Tibial nerve (tissue), 4 donors: ENCODE measurements at regions not wholly inside any gene's neighbourhood (a gene's known extent, or its start where the extent isn't known, plus 50 kb on each side); places are given as distances from the start of the nearest gene placed in this dataset.

ENCODE experiments used
- CTCF ChIP-seq, 5 experiments: fragments of 200-600 bp in 3 of 5; fragments of 450-650 bp in 2 of 5; sonication (generic) in 3 of 5; IDR thresholded peaks; one replicate each; pipeline ENCODE4 v1.5.1; 2016 to 2019; ENCODE audit warnings: antibody characterized with exemption in 5 of 5, mild to moderate bottlenecking in 3 of 5, moderate library complexity in 2 of 5
- EP300 ChIP-seq, 2 donors: sonication (generic); formaldehyde crosslinking; IDR thresholded peaks; one replicate each; pipeline ENCODE4 v1.6.1; 2017; ENCODE audit warnings: antibody characterized with exemption in 2 of 2, mild to moderate bottlenecking in 1 of 2

GRCh38 chr3:64743156-64743886, 55.5 kb upstream of the ADAMTS9 start:
- TF ChIP-seq CTCF (IDR thresholded peaks at IDR 0.05) (no peak), EP300 (IDR thresholded peaks at IDR 0.05) (no peak)
